Lung (tissue), 11 donors: ENCODE measurements at regions not wholly inside any gene's neighbourhood (a gene's known extent, or its start where the extent isn't known, plus 50 kb on each side); places are given as distances from the start of the nearest gene placed in this dataset.

ENCODE experiments used
- ATAC-seq: fragments of 200-7000 bp; cut with Tn5 transposase; one replicate; pipeline ENCODE4 v1.9.1; 2020; ENCODE audit warnings: moderate number of reproducible peaks; ENCODE audit not compliant: insufficient read depth, low FRiP score
- DNase-seq, 3 donors: peaks; one replicate each; pipeline ENCODE4 v3.0.0-alpha.2; 2013 to 2017
- H3K27ac ChIP-seq, 2 donors: one replicate each; pipeline ENCODE4 v1.5.1; 2013; ENCODE audit warnings: mild to moderate bottlenecking in 2 of 2, moderate library complexity in 2 of 2, control low read depth in 1 of 2, inconsistent platforms in 1 of 2, low read depth in 1 of 2, low read length in 1 of 2
- H3K27me3 ChIP-seq, 3 donors: one replicate each; pipeline ENCODE4 v1.5.1; 2013; ENCODE audit warnings: low read length in 2 of 3; ENCODE audit not compliant: control insufficient read depth in 3 of 3, insufficient read depth in 3 of 3
- H3K36me3 ChIP-seq, 4 donors: one replicate each; pipeline ENCODE4 v1.5.1; 2013; ENCODE audit warnings: low read length in 4 of 4, mild to moderate bottlenecking in 1 of 4, moderate library complexity in 1 of 4; ENCODE audit not compliant: control insufficient read depth in 4 of 4, insufficient read depth in 4 of 4
- H3K4me1 ChIP-seq, 5 donors: one replicate each; pipeline ENCODE4 v1.5.1; 2013; ENCODE audit warnings: low read length in 5 of 5, mild to moderate bottlenecking in 2 of 5, moderate library complexity in 1 of 5; ENCODE audit not compliant: control insufficient read depth in 5 of 5, insufficient read depth in 5 of 5
- H3K4me3 ChIP-seq: one replicate; pipeline ENCODE4 v1.5.1; 2013; ENCODE audit warnings: mild to moderate bottlenecking, control low read depth, moderate library complexity
- H3K9ac ChIP-seq, 2 donors: one replicate each; pipeline ENCODE4 v1.5.1; 2013; ENCODE audit warnings: low read length in 2 of 2, control low read depth in 1 of 2; ENCODE audit not compliant: insufficient read depth in 1 of 2
- H3K9me3 ChIP-seq, 4 donors: one replicate each; pipeline ENCODE4 v1.5.1; 2013; ENCODE audit warnings: low read length in 3 of 4, mild to moderate bottlenecking in 1 of 4, moderate library complexity in 1 of 4; ENCODE audit not compliant: control insufficient read depth in 4 of 4, insufficient read depth in 3 of 4
- WGBS, 2 donors: extraction: QIAGEN DNeasy Blood & Tissue Kit; methylation state at CpG; one replicate each; pipeline ENCODE4 v1.1.7; 2013; 5-methylcytosine and 5-hydroxymethylcytosine counted together
- TF ChIP-seq, protein P1 (sequence below): IDR thresholded peaks from 2 replicates; pipeline ENCODE4 v1.5.1; 2012; ENCODE audit warnings: mild to moderate bottlenecking; ENCODE audit errors: control extremely low read depth, extremely low read depth
- donor health status: control.
- donor health status: control.
- donor health status: Bipolar disorder and iron deficiency.
- donor health status: healthy.
- donor health status: DM: yes; HTN: yes; CAD: no.

DNA sequence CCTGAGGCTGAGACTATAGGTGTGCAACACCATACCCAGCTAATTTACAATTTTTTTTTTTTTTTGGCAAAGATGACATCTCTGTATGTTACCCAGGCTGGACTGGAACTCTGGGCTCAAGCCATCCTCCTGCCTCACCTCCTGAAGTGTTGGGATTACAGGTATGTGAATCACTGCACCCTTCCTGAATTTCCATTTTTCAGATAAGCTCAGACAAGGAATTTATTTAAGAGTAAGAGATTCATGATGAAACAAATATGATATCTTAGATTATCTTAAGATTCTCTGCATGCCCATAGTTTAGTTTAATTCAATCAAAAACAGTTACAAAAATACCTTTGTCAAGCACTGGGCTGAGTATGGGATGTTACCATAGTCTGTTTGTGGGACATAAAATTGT, 128.4 kb upstream of the BASP1 start:
- no peak for ATAC-seq
- Histone ChIP-seq H3K27me3 (no peaks in the 10 kb centered on the region), H3K4me3 (no peak overlapping the region), H3K4me1 (no peaks in the 10 kb centered on the region), H3K9ac (no peak overlapping the region), H3K36me3 (no peaks in the 10 kb centered on the region), H3K27ac (no peak overlapping the region), H3K9me3 (no peaks in the 10 kb centered on the region)
- DNase-seq: no peak
- TF ChIP-seq, protein P1, sequence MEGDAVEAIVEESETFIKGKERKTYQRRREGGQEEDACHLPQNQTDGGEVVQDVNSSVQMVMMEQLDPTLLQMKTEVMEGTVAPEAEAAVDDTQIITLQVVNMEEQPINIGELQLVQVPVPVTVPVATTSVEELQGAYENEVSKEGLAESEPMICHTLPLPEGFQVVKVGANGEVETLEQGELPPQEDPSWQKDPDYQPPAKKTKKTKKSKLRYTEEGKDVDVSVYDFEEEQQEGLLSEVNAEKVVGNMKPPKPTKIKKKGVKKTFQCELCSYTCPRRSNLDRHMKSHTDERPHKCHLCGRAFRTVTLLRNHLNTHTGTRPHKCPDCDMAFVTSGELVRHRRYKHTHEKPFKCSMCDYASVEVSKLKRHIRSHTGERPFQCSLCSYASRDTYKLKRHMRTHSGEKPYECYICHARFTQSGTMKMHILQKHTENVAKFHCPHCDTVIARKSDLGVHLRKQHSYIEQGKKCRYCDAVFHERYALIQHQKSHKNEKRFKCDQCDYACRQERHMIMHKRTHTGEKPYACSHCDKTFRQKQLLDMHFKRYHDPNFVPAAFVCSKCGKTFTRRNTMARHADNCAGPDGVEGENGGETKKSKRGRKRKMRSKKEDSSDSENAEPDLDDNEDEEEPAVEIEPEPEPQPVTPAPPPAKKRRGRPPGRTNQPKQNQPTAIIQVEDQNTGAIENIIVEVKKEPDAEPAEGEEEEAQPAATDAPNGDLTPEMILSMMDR: no peak

DNA sequence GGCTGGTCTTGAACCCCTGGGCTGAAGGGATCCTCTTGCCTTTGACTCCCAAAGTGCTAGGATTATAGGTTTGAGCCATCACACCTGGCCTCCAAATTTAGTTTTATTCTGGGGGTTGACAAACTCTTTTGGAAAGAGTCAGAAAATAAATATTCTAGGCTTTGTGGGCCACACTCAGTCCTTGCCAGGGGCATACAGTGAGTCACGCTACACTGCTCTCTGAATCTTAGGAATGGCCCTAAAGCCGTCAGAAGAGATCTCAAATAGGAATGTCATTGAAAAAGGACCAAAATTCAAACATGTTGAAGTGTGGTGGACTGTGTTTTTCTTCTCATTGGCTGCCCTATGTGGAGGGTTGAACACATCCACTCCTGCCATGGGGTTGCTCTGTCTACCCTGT, 127.7 kb upstream of the BASP1 start:
- ATAC-seq (no peak), DNase-seq (no peak)
- Histone ChIP-seq H3K9ac (no peak overlapping the region), H3K4me3 (no peak overlapping the region), H3K4me1 (no peaks in the 10 kb centered on the region), H3K36me3 (no peaks in the 10 kb centered on the region), H3K9me3 (no peaks in the 10 kb centered on the region), H3K27me3 (no peaks in the 10 kb centered on the region), H3K27ac (no peak overlapping the region)
- TF ChIP-seq, protein P1: no peak
- 90 to 96% methylated on average over 2 of the region's 2 CpGs for WGBS, 2 donors

DNA sequence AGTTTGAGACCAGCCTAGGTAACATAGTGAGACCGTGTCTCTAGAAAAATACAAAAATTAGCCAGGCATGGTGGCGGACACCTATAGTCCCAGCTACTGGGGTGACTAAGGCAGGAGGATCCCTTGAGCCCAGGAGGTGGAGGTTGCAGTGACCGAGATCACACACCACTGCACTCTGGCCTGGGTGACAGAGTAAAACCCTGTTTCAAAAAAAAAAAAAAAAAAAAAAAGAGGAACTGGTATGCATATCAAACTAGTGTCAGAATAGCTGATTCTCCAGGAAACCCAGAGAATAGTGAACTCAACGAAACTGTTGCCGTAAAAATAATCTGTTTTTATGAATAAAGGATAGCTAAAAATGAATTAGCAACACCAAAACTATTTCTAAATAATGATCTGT, 126.6 kb upstream of the BASP1 start:
- TF ChIP-seq, protein P1: no peak
- H3K4me1 ChIP-seq: peaks cover 0 to 3% (median 0%) of the 10 kb centered on the region in 5 donors
- DNase-seq (no peak), ATAC-seq (no peak)
- 58 to 79% methylated on average over 5 of the region's 5 CpGs for WGBS, 2 donors
- no peak overlapping the region for H3K9ac ChIP-seq
- no peak overlapping the region for H3K4me3 ChIP-seq
- no peaks in the 10 kb centered on the region for H3K36me3 ChIP-seq
- no peaks in the 10 kb centered on the region for H3K27me3 ChIP-seq
- H3K9me3 ChIP-seq: no peaks in the 10 kb centered on the region
- H3K27ac ChIP-seq: no peak overlapping the region

DNA sequence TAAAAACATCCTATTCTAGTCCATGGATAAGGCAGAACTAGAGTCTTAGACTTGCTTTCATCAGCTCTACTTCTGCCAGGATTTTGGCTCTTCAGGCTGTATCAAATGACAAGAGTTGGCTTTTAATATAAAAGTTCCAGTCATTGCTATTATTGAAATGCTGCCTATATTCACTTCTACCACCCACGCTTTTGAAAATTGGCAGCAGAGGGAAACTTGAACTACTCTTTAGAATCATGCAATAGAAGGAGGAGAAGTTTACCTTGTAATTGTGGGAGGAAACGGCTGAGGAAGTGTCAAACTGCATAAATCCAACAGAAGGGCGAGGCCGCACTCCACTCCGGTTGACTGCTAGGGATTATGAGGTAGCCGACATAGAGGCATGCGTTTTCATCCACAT, 122.6 kb upstream of the BASP1 start:
- peak; percentile 47 for ATAC-seq
- Histone ChIP-seq H3K4me1 (peaks cover 0 to 3% (median 0%) of the 10 kb centered on the region in 5 donors), H3K9me3 (no peaks in the 10 kb centered on the region), H3K27me3 (no peaks in the 10 kb centered on the region), H3K4me3 (no peak overlapping the region), H3K36me3 (no peaks in the 10 kb centered on the region), H3K9ac (no peak overlapping the region), H3K27ac (no peak overlapping the region)
- DNase-seq: peak in 1 of 3 donors; percentile 47
- WGBS, 2 donors: 9 to 31% methylated on average over 7 of the region's 7 CpGs
- TF ChIP-seq, protein P1: no peak
